SK-N-SH (cell line): ENCODE measurements at regions not wholly inside any gene's neighbourhood (a gene's known extent, or its start where the extent isn't known, plus 50 kb on each side); places are given as distances from the start of the nearest gene placed in this dataset.

ENCODE experiments used
- FOXJ3 ChIP-seq: sonication (generic); formaldehyde crosslinking; IDR thresholded peaks from 2 replicates; pipeline ENCODE4 v1.5.1; 2020; ENCODE audit warnings: mild to moderate bottlenecking, missing genetic modification reagents
- FOXM1 ChIP-seq: IDR thresholded peaks from 2 replicates; pipeline ENCODE4 v1.4.0; 2012; ENCODE audit warnings: low read depth, mild to moderate bottlenecking
- POLR2AphosphoS5 ChIP-seq: IDR thresholded peaks from 2 replicates; pipeline ENCODE4 v1.6.1; 2012; ENCODE audit warnings: low read depth, low read length
- SMC3 ChIP-seq: IDR thresholded peaks from 2 replicates; pipeline ENCODE4 v1.6.1; 2012; ENCODE audit warnings: low read depth, low read length, improper control_type of control experiment
- TF ChIP-seq, protein P1 (sequence below): fragments of 200-600 bp; sonication (generic); IDR thresholded peaks from 2 replicates; pipeline ENCODE4 v1.6.1; 2017; ENCODE audit warnings: antibody characterized with exemption, mild to moderate bottlenecking, moderate library complexity
- TF ChIP-seq, protein P2 (sequence below): IDR thresholded peaks from 2 replicates; pipeline ENCODE4 v1.4.0; 2012; ENCODE audit warnings: low read depth
- TF ChIP-seq, protein P3 (sequence below): IDR thresholded peaks from 2 replicates; pipeline ENCODE4 v1.4.0; 2012; ENCODE audit warnings: low read depth, borderline replicate concordance

DNA sequence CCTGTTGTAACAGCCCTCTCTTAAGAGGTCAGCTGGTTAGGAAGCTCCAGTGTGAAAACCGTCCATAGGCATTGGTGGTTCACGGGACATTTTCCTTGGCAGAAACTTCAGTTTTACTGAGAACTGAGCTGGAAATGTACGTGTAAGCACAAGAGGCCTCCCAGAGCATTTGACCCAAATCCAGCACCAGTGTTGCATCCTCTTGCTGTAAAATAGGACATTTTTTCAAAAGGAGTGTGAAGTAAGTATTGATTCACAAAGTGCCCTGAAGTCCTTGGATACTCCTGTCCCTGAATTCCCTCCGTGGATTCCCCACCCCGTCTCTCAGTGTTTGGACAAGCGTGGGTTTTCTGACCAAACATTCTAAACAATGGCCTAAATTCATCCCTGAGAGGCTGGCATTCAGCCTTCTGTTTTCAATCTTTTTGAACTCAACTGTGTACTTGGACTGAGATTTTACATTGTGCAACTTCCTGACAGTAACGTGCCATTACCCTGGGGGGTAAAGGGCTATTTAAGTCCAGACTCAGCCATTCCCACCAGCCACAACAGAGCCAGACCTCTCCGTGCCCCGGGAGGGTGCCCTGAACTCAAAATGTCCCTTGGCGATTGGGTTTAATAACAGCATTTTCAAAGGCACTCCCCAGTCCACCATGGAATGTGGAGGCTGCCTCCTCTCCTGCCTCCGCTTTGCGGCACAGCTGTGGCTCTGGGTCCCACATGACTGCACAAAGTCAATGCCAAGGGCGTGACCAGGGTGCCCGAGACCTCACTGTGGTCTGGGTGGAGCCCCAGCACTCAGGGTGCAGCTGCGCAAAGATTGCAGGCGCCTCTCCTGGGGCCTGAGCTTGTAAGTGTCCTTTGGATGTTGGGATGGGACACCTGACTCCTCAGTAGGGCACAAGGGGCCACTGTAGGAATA, 92.7 kb upstream of the AFDN start:
- TF ChIP-seq, protein P1, sequence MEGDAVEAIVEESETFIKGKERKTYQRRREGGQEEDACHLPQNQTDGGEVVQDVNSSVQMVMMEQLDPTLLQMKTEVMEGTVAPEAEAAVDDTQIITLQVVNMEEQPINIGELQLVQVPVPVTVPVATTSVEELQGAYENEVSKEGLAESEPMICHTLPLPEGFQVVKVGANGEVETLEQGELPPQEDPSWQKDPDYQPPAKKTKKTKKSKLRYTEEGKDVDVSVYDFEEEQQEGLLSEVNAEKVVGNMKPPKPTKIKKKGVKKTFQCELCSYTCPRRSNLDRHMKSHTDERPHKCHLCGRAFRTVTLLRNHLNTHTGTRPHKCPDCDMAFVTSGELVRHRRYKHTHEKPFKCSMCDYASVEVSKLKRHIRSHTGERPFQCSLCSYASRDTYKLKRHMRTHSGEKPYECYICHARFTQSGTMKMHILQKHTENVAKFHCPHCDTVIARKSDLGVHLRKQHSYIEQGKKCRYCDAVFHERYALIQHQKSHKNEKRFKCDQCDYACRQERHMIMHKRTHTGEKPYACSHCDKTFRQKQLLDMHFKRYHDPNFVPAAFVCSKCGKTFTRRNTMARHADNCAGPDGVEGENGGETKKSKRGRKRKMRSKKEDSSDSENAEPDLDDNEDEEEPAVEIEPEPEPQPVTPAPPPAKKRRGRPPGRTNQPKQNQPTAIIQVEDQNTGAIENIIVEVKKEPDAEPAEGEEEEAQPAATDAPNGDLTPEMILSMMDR: no peak
- TF ChIP-seq, protein P2, sequence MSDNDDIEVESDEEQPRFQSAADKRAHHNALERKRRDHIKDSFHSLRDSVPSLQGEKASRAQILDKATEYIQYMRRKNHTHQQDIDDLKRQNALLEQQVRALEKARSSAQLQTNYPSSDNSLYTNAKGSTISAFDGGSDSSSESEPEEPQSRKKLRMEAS: no peak
- TF ChIP-seq POLR2AphosphoS5 (no peak), SMC3 (no peak), FOXJ3 (CRISPR knock-in tag) (no peak), FOXM1 (no peak)
- TF ChIP-seq, protein P3, sequence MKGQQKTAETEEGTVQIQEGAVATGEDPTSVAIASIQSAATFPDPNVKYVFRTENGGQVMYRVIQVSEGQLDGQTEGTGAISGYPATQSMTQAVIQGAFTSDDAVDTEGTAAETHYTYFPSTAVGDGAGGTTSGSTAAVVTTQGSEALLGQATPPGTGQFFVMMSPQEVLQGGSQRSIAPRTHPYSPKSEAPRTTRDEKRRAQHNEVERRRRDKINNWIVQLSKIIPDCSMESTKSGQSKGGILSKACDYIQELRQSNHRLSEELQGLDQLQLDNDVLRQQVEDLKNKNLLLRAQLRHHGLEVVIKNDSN: no peak
